ENCODE measurements at regions not wholly inside any gene's neighbourhood (a gene's known extent, or its start where the extent isn't known, plus 50 kb on each side); places are given as distances from the start of the nearest gene placed in this dataset.
"Not testable (repeated sequence)": the region's sequence is repeated elsewhere in the genome, so short reads cannot be mapped to it uniquely, and the experiment has no call there.

- DNase-seq; intact Hi-C loops (cut with micrococcal nuclease); H3K27ac Mint-ChIP-seq; POLR2A ChIA-PET; H3K27me3 Mint-ChIP-seq; H3K36me3 Mint-ChIP-seq (ENCODE audit: low read depth); H3K9me3 Mint-ChIP-seq; H3K4me3 Mint-ChIP-seq; ATAC-seq (ENCODE audit: low read depth); CTCF ChIA-PET; H3K4me1 Mint-ChIP-seq: not testable (repeated sequence)
Observed at GRCh38 chr9:66727540-66727939, 173.0 kb upstream of the ZNF658 start.

- ATAC-seq (ENCODE audit: low read depth); H3K27me3 Mint-ChIP-seq; DNase-seq: not testable (repeated sequence)
Observed at GRCh38 chr9:66736686-66737085, 163.8 kb upstream of the ZNF658 start.

GRCh38 chr9:66738418-66738817, 162.1 kb upstream of the ZNF658 start:
- H3K4me3 Mint-ChIP-seq; H3K36me3 Mint-ChIP-seq (ENCODE audit: low read depth); DNase-seq; intact Hi-C loops (cut with micrococcal nuclease); CTCF ChIA-PET; ATAC-seq (ENCODE audit: low read depth); H3K9me3 Mint-ChIP-seq; POLR2A ChIA-PET; H3K27ac Mint-ChIP-seq; H3K4me1 Mint-ChIP-seq; H3K27me3 Mint-ChIP-seq: not testable (repeated sequence)

More at GRCh38 chr9:66736686-66737085, 163.8 kb upstream of the ZNF658 start:
- H3K27ac Mint-ChIP-seq; H3K4me1 Mint-ChIP-seq; POLR2A ChIA-PET; CTCF ChIA-PET; H3K9me3 Mint-ChIP-seq; H3K36me3 Mint-ChIP-seq (ENCODE audit: low read depth); H3K4me3 Mint-ChIP-seq; intact Hi-C loops (cut with micrococcal nuclease): not testable (repeated sequence)

- CTCF ChIA-PET; ATAC-seq (ENCODE audit: low read depth); H3K27ac Mint-ChIP-seq; H3K36me3 Mint-ChIP-seq (ENCODE audit: low read depth); intact Hi-C loops (cut with micrococcal nuclease); H3K4me1 Mint-ChIP-seq; H3K27me3 Mint-ChIP-seq; H3K4me3 Mint-ChIP-seq; H3K9me3 Mint-ChIP-seq; DNase-seq; POLR2A ChIA-PET: not testable (repeated sequence)
Observed at GRCh38 chr9:66740136-66740535, 160.4 kb upstream of the ZNF658 start.

- H3K4me1 Mint-ChIP-seq; CTCF ChIA-PET; H3K27me3 Mint-ChIP-seq; intact Hi-C loops (cut with micrococcal nuclease); H3K27ac Mint-ChIP-seq; H3K36me3 Mint-ChIP-seq (ENCODE audit: low read depth); DNase-seq; POLR2A ChIA-PET; H3K4me3 Mint-ChIP-seq; H3K9me3 Mint-ChIP-seq; ATAC-seq (ENCODE audit: low read depth): not testable (repeated sequence)
Observed at GRCh38 chr9:66745846-66746245, 154.7 kb upstream of the ZNF658 start.

GRCh38 chr9:66752324-66752923, 148.1 kb upstream of the ZNF658 start:
- H3K27ac Mint-ChIP-seq; ATAC-seq (ENCODE audit: low read depth); H3K4me1 Mint-ChIP-seq; POLR2A ChIA-PET; H3K27me3 Mint-ChIP-seq; H3K9me3 Mint-ChIP-seq; DNase-seq; H3K36me3 Mint-ChIP-seq (ENCODE audit: low read depth); intact Hi-C loops (cut with micrococcal nuclease); CTCF ChIA-PET; H3K4me3 Mint-ChIP-seq: not testable (repeated sequence)

- intact Hi-C loops (cut with micrococcal nuclease); H3K27ac Mint-ChIP-seq; ATAC-seq (ENCODE audit: low read depth): not testable (repeated sequence)
Observed at GRCh38 chr9:66759825-66760492, 140.6 kb upstream of the ZNF658 start.

GRCh38 chr9:66764799-66765493, 135.6 kb upstream of the ZNF658 start:
- H3K4me3 Mint-ChIP-seq; H3K36me3 Mint-ChIP-seq (ENCODE audit: low read depth); H3K27ac Mint-ChIP-seq; DNase-seq; H3K27me3 Mint-ChIP-seq; H3K9me3 Mint-ChIP-seq; CTCF ChIA-PET; intact Hi-C loops (cut with micrococcal nuclease); H3K4me1 Mint-ChIP-seq; POLR2A ChIA-PET: not testable (repeated sequence)
- peak; percentile 88 for ATAC-seq (ENCODE audit: low read depth)

More at GRCh38 chr9:66759825-66760492, 140.6 kb upstream of the ZNF658 start:
- POLR2A ChIA-PET; DNase-seq; H3K4me3 Mint-ChIP-seq; H3K36me3 Mint-ChIP-seq (ENCODE audit: low read depth); CTCF ChIA-PET; H3K9me3 Mint-ChIP-seq; H3K4me1 Mint-ChIP-seq; H3K27me3 Mint-ChIP-seq: not testable (repeated sequence)

- H3K9me3 Mint-ChIP-seq; intact Hi-C loops (cut with micrococcal nuclease); H3K27ac Mint-ChIP-seq; ATAC-seq (ENCODE audit: low read depth); H3K4me3 Mint-ChIP-seq; H3K4me1 Mint-ChIP-seq; CTCF ChIA-PET; H3K36me3 Mint-ChIP-seq (ENCODE audit: low read depth); H3K27me3 Mint-ChIP-seq; DNase-seq; POLR2A ChIA-PET: not testable (repeated sequence)
Observed at GRCh38 chr9:66765531-66765930, 135.0 kb upstream of the ZNF658 start.

GRCh38 chr9:66771504-66771903, 129.0 kb upstream of the ZNF658 start:
- H3K4me1 Mint-ChIP-seq; intact Hi-C loops (cut with micrococcal nuclease); H3K27me3 Mint-ChIP-seq; DNase-seq; H3K27ac Mint-ChIP-seq; H3K4me3 Mint-ChIP-seq; H3K36me3 Mint-ChIP-seq (ENCODE audit: low read depth); H3K9me3 Mint-ChIP-seq; POLR2A ChIA-PET; ATAC-seq (ENCODE audit: low read depth); CTCF ChIA-PET: not testable (repeated sequence)

GRCh38 chr9:66774618-66775017, 125.9 kb upstream of the ZNF658 start:
- DNase-seq; H3K9me3 Mint-ChIP-seq; H3K4me1 Mint-ChIP-seq; CTCF ChIA-PET; H3K36me3 Mint-ChIP-seq (ENCODE audit: low read depth); H3K4me3 Mint-ChIP-seq; H3K27me3 Mint-ChIP-seq; H3K27ac Mint-ChIP-seq; ATAC-seq (ENCODE audit: low read depth); POLR2A ChIA-PET; intact Hi-C loops (cut with micrococcal nuclease): not testable (repeated sequence)

- H3K4me1 Mint-ChIP-seq; H3K4me3 Mint-ChIP-seq; H3K9me3 Mint-ChIP-seq; POLR2A ChIA-PET; H3K27me3 Mint-ChIP-seq; DNase-seq; CTCF ChIA-PET; ATAC-seq (ENCODE audit: low read depth); H3K27ac Mint-ChIP-seq; intact Hi-C loops (cut with micrococcal nuclease); H3K36me3 Mint-ChIP-seq (ENCODE audit: low read depth): not testable (repeated sequence)
Observed at GRCh38 chr9:66779944-66780661, 120.4 kb upstream of the ZNF658 start.
